Hepatocyte (in vitro differentiated cells): ENCODE measurements at regions not wholly inside any gene's neighbourhood (a gene's known extent, or its start where the extent isn't known, plus 50 kb on each side); places are given as distances from the start of the nearest gene placed in this dataset.
"Not testable (repeated sequence)": the region's sequence is repeated elsewhere in the genome, so short reads cannot be mapped to it uniquely, and the experiment has no call there.

Source experiments
- DNase-seq: peaks from one replicate; pipeline ENCODE4 v3.0.0-alpha.2; 2016; ENCODE audit warnings: low spot score
- H2AFZ ChIP-seq: fragments of 200-600 bp; sonication (generic); 2 replicates; pipeline ENCODE4 v1.6.0; 2016; ENCODE audit warnings: antibody characterized with exemption, mild to moderate bottlenecking
- H3K27ac ChIP-seq: fragments of 200-600 bp; sonication (generic); 2 replicates; pipeline ENCODE4 v1.5.1; 2016; ENCODE audit warnings: mild to moderate bottlenecking
- H3K27me3 ChIP-seq: fragments of 200-600 bp; sonication (generic); 2 replicates; pipeline ENCODE4 v1.6.1; 2016
- H3K36me3 ChIP-seq: fragments of 200-600 bp; sonication (generic); replicated peaks from 2 replicates; pipeline ENCODE4 v1.5.1; 2016; ENCODE audit warnings: low read depth; ENCODE audit not compliant: insufficient read depth
- H3K4me1 ChIP-seq: fragments of 200-600 bp; sonication (generic); 2 replicates; pipeline ENCODE4 v1.5.1; 2016; ENCODE audit warnings: mild to moderate bottlenecking, moderate library complexity; ENCODE audit not compliant: insufficient read depth
- H3K4me2 ChIP-seq: fragments of 200-600 bp; sonication (generic); 2 replicates; pipeline ENCODE4 v1.6.0; 2016
- H3K4me3 ChIP-seq: fragments of 200-600 bp; sonication (generic); 2 replicates; pipeline ENCODE4 v1.5.1; 2016; ENCODE audit warnings: mild to moderate bottlenecking
- H3K79me2 ChIP-seq: fragments of 200-600 bp; sonication (generic); 2 replicates; pipeline ENCODE4 v1.6.0; 2017; ENCODE audit warnings: mild to moderate bottlenecking
- H3K9me2 ChIP-seq: fragments of 200-600 bp; sonication (generic); replicated peaks from 2 replicates; pipeline ENCODE4 v1.6.0; 2017; ENCODE audit warnings: mild to moderate bottlenecking; ENCODE audit not compliant: insufficient read depth
- H3K9me3 ChIP-seq: fragments of 200-600 bp; sonication (generic); 2 replicates; pipeline ENCODE4 v1.5.1; 2016; ENCODE audit warnings: low read depth, mild to moderate bottlenecking
- H4K20me1 ChIP-seq: fragments of 200-600 bp; sonication (generic); 2 replicates; pipeline ENCODE4 v1.6.0; 2016; ENCODE audit warnings: mild to moderate bottlenecking; ENCODE audit not compliant: insufficient read depth, poor library complexity, severe bottlenecking
- CTCF ChIP-seq: fragments of 200-600 bp; sonication (generic); IDR thresholded peaks from 2 replicates; pipeline ENCODE4 v1.5.1; 2016; ENCODE audit warnings: antibody characterized with exemption, mild to moderate bottlenecking; ENCODE audit not compliant: poor library complexity
- EZH2 ChIP-seq: fragments of 200-600 bp; sonication (generic); IDR thresholded peaks from 2 replicates; pipeline ENCODE4 v1.6.1; 2016; ENCODE audit warnings: antibody characterized with exemption, mild to moderate bottlenecking, borderline replicate concordance
- EZH2phosphoT487 ChIP-seq: fragments of 200-600 bp; sonication (generic); IDR thresholded peaks from one replicate; pipeline ENCODE4 v1.6.1; 2018; ENCODE audit warnings: antibody characterized with exemption, mild to moderate bottlenecking, low read depth, moderate library complexity; ENCODE audit not compliant: unreplicated experiment, severe bottlenecking
- WGBS: methylation state at CpG from one replicate; pipeline ENCODE4 v1.1.6; 2016; ENCODE audit warnings: low lambda C conversion rate; ENCODE audit errors: missing lambda C conversion rate; 5-methylcytosine and 5-hydroxymethylcytosine counted together

DNA sequence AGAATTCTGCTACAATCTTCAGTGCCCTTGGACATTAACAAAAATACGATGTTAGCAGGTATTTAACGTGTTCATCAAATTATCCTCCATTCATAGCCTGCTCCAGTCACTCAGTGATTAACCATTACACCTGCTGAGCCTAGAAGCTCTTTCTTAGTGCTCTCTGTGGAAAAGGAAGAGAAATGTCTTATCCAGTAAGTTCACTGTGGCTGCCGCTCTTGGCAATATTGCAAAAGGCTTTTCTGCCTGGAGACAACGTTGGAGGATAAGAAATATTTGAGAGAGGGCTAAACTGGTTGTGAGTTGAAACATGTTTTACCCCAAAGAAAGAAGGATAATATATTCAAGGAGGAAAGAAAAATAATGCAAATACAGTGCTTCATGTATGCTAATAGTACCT, 217.4 kb upstream of the HSF2 start:
- H3K4me3 ChIP-seq = no peak overlapping the region
- H3K36me3 ChIP-seq = no peaks in the 10 kb centered on the region
- no peaks in the 10 kb centered on the region for H3K27me3 ChIP-seq
- no peak overlapping the region for H3K27ac ChIP-seq
- DNase-seq = no peak
- WGBS = 77% methylated on average over 4 of the region's 4 CpGs
- H3K79me2 ChIP-seq = no peaks in the 10 kb centered on the region
- no peak overlapping the region for H2AFZ ChIP-seq
- H4K20me1 ChIP-seq = no peaks in the 10 kb centered on the region
- H3K4me1 ChIP-seq = no peaks in the 10 kb centered on the region
- no peak overlapping the region for H3K4me2 ChIP-seq
- H3K9me3 ChIP-seq = no peaks in the 10 kb centered on the region
- TF ChIP-seq EZH2phosphoT487 = no peak
- TF ChIP-seq CTCF = no peak
- no peak for TF ChIP-seq EZH2
- H3K9me2 ChIP-seq = no peaks in the 10 kb centered on the region

- no peaks in the 10 kb centered on the region for H4K20me1 ChIP-seq
- no peaks in the 10 kb centered on the region for H3K4me1 ChIP-seq
- no peaks in the 10 kb centered on the region for H3K79me2 ChIP-seq
- 34% methylated on average over 4 of the region's 4 CpGs for WGBS
- H3K4me3 ChIP-seq = no peak overlapping the region
- H3K36me3 ChIP-seq = no peaks in the 10 kb centered on the region
- no peaks in the 10 kb centered on the region for H3K9me3 ChIP-seq
- H3K27ac ChIP-seq = no peak overlapping the region
- peak overlapping the region; percentile 53 for H3K4me2 ChIP-seq
- H2AFZ ChIP-seq = no peak overlapping the region
- no peaks in the 10 kb centered on the region for H3K9me2 ChIP-seq
- H3K27me3 ChIP-seq = no peaks in the 10 kb centered on the region
- TF ChIP-seq EZH2 (no peak), EZH2phosphoT487 (no peak), CTCF (peak; percentile 62)
- peak; percentile 41 for DNase-seq
These were observed 215.0 kb upstream of the HSF2 start for GRCh38 chr6:122184401-122184827.

DNA sequence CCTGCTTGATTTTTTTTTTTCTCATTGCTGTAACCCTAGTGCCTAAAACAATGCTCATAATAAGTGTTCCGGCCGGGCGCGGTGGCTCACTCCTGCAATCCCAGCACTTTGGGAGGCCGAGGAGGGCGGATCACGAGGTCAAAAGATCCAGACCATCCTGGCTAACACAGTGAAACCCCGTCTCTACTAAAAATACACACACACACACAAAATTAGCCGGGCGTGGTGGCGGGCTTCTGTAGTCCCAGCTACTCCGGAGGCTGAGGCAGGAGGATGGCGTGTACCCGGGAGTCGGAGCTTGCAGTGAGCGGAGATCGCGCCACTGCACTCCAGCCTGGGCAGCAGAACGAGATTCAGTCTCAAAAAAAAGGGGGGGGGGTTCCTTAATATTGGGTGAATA, 214.0 kb upstream of the HSF2 start:
- not testable (repeated sequence) for H3K36me3 ChIP-seq, H3K27me3 ChIP-seq, H3K27ac ChIP-seq, H2AFZ ChIP-seq, H3K4me2 ChIP-seq, H4K20me1 ChIP-seq, H3K9me2 ChIP-seq, H3K4me1 ChIP-seq, DNase-seq, H3K4me3 ChIP-seq, H3K79me2 ChIP-seq, H3K9me3 ChIP-seq
- 97% methylated on average over 19 of the region's 19 CpGs for WGBS

DNA sequence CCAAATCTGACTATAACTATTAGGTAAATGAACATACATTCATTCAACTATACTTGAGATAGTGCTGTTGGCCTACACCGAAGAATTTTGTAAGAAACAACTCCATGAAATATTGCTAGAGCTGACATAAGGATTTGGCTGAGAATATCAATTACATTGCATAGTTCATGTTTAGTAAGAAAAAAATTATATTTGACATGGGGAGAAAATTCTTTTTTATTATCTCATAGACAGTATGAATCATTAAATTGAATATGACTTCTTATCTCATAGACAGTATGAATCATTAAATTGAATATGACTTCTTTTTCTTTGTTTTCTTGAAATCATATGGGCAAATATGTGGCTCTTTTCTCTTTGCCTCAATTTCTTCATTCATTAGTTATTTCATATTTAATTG, 212.3 kb upstream of the HSF2 start:
- no peak for TF ChIP-seq EZH2
- Histone ChIP-seq H3K79me2 (no peaks in the 10 kb centered on the region), H3K36me3 (no peaks in the 10 kb centered on the region), H3K9me3 (no peaks in the 10 kb centered on the region), H3K27me3 (no peaks in the 10 kb centered on the region), H3K27ac (no peak overlapping the region), H3K9me2 (no peaks in the 10 kb centered on the region), H3K4me3 (no peak overlapping the region), H4K20me1 (no peaks in the 10 kb centered on the region), H3K4me2 (no peak overlapping the region), H3K4me1 (no peaks in the 10 kb centered on the region), H2AFZ (no peak overlapping the region)
- DNase-seq = no peak
- WGBS = 44% methylated on average over 1 of the region's 1 CpG

DNA sequence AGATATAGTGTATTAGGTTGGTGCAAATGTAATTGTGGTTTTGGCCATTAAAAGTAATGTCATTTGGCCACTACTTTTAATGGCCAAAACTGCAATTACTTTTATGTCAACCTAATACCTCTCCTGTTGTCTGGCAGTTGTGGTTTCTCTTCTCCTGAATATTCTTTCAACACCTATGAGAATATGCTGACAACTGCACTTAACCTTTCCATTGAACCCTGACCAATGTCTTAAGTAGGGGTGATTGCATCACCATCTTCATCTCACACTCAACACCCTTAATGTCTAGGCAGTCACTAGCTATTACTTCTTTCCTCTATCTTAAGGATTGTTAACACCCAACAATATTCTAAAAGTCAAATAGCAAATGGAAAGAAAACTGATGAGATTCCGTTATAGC, 200.5 kb upstream of the HSF2 start:
- no peaks in the 10 kb centered on the region for H3K9me3 ChIP-seq
- H3K4me2 ChIP-seq = no peak overlapping the region
- no peak overlapping the region for H2AFZ ChIP-seq
- no peaks in the 10 kb centered on the region for H4K20me1 ChIP-seq
- TF ChIP-seq CTCF (no peak), EZH2 (no peak), EZH2phosphoT487 (no peak)
- no peak overlapping the region for H3K27ac ChIP-seq
- no peaks in the 10 kb centered on the region for H3K4me1 ChIP-seq
- H3K27me3 ChIP-seq = no peaks in the 10 kb centered on the region
- no peaks in the 10 kb centered on the region for H3K36me3 ChIP-seq
- DNase-seq = no peak
- no peaks in the 10 kb centered on the region for H3K79me2 ChIP-seq
- WGBS = 34% methylated on average over 1 of the region's 1 CpG
- H3K4me3 ChIP-seq = no peak overlapping the region
- no peaks in the 10 kb centered on the region for H3K9me2 ChIP-seq
